Suprapubic skin (tissue), 3 donors: ENCODE measurements at regions not wholly inside any gene's neighbourhood (a gene's known extent, or its start where the extent isn't known, plus 50 kb on each side); places are given as distances from the start of the nearest gene placed in this dataset.

ENCODE experiments used
- POLR2AphosphoS5 ChIP-seq, 3 donors: sonication (generic); formaldehyde crosslinking; IDR thresholded peaks; one replicate each; pipeline ENCODE4 v1.6.1; 2017; ENCODE audit warnings: antibody characterized with exemption in 3 of 3
- TF ChIP-seq, protein P1 (sequence below), 2 donors: fragments of 200-600 bp in 1 of 2; fragments of 450-650 bp in 1 of 2; sonication (generic) in 1 of 2; IDR thresholded peaks; one replicate each; pipeline ENCODE4 v1.5.1; 2016 to 2019; ENCODE audit warnings: antibody characterized with exemption in 2 of 2, mild to moderate bottlenecking in 1 of 2, moderate library complexity in 1 of 2

DNA sequence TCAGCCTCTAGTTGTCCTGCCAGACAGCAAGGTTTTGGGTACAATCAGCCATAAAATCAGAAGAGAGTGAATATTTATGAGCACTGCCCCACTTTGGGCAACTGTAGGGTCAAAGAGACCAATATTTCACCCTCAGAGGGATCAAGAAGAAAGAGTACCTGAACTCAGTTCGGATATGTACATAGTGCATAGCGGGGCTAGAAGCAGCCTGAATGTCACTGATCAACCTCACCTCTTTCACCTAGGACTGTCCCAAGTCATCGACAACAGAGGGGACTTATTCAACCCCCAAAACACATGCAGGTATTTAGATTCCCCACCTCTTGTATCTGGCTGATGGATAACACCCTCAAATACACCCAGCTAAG is 446.9 kb downstream of the COG6 start:
- TF ChIP-seq, protein P1, sequence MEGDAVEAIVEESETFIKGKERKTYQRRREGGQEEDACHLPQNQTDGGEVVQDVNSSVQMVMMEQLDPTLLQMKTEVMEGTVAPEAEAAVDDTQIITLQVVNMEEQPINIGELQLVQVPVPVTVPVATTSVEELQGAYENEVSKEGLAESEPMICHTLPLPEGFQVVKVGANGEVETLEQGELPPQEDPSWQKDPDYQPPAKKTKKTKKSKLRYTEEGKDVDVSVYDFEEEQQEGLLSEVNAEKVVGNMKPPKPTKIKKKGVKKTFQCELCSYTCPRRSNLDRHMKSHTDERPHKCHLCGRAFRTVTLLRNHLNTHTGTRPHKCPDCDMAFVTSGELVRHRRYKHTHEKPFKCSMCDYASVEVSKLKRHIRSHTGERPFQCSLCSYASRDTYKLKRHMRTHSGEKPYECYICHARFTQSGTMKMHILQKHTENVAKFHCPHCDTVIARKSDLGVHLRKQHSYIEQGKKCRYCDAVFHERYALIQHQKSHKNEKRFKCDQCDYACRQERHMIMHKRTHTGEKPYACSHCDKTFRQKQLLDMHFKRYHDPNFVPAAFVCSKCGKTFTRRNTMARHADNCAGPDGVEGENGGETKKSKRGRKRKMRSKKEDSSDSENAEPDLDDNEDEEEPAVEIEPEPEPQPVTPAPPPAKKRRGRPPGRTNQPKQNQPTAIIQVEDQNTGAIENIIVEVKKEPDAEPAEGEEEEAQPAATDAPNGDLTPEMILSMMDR (IDR thresholded peaks at IDR 0.05) = no peak
- TF ChIP-seq POLR2AphosphoS5 (IDR thresholded peaks at IDR 0.05) = no peak
